IMR-90 (cell line): ENCODE measurements at regions not wholly inside any gene's neighbourhood (a gene's known extent, or its start where the extent isn't known, plus 50 kb on each side); places are given as distances from the start of the nearest gene placed in this dataset.

ENCODE experiments used
- ATAC-seq: fragments of 200-7000 bp; cut with Tn5 transposase; 2 replicates; pipeline ENCODE4 v1.9.1; 2020; ENCODE audit warnings: low read depth, mild to moderate bottlenecking, moderate library complexity
- BruUV-seq: library from RNA; stranded (reverse); fragments of 400-500 nt; replicated peaks from 2 replicates; lab custom pipeline; 2021; lab: Mats Ljungman, UMichigan
- CTCF ChIA-PET: fragments of 300-600 bp; formaldehyde crosslinking; extraction: SDS; loops from one replicate; lab custom pipeline; 2021; ENCODE audit warnings: antibody characterized with exemption; lab: Yijun Ruan, JAX
- POLR2A ChIA-PET: fragments of 300-600 bp; sonication (Branson Sonifier 250); formaldehyde crosslinking; loops from one replicate; lab custom pipeline; 2022; ENCODE audit warnings: antibody characterized with exemption; ENCODE audit not compliant: unreplicated experiment; lab: Charles Lee
- DNase-seq: peaks from one replicate; pipeline ENCODE4 v3.0.0; 2013
- H2AFZ ChIP-seq: replicated peaks from 2 replicates; pipeline ENCODE3; 2013; ENCODE audit warnings: low read length, mild to moderate bottlenecking; ENCODE audit not compliant: poor library complexity
- H2AK5ac ChIP-seq: 2 replicates; pipeline ENCODE4 v1.6.1; 2013; ENCODE audit warnings: low read depth, low read length, inconsistent platforms
- H2AK9ac ChIP-seq: replicated peaks from 2 replicates; pipeline ENCODE3; 2013; ENCODE audit warnings: mild to moderate bottlenecking, low read depth, low read length, moderate library complexity; ENCODE audit not compliant: poor library complexity
- H2BK120ac ChIP-seq: 2 replicates; pipeline ENCODE4 v1.6.1; 2013; ENCODE audit warnings: low read depth, low read length, inconsistent platforms
- H2BK15ac ChIP-seq: 3 replicates; pipeline ENCODE4 v1.6.1; 2013; ENCODE audit warnings: low read depth, low read length, inconsistent platforms
- H2BK20ac ChIP-seq: 2 replicates; pipeline ENCODE4 v1.6.1; 2013; ENCODE audit warnings: low read depth, mild to moderate bottlenecking, inconsistent platforms, low read length, moderate library complexity
- H2BK5ac ChIP-seq: 2 replicates; pipeline ENCODE4 v1.6.1; 2013; ENCODE audit warnings: mild to moderate bottlenecking, low read depth, low read length, inconsistent platforms; ENCODE audit not compliant: poor library complexity, severe bottlenecking
- H3K14ac ChIP-seq: replicated peaks from 2 replicates; pipeline ENCODE4 v1.6.1; 2013; ENCODE audit warnings: low read depth, low read length, inconsistent platforms
- H3K18ac ChIP-seq: 2 replicates; pipeline ENCODE4 v1.6.1; 2013; ENCODE audit warnings: low read depth, low read length, control low read depth
- H3K23ac ChIP-seq: 2 replicates; pipeline ENCODE4 v1.6.1; 2013; ENCODE audit warnings: low read depth, low read length, inconsistent platforms
- H3K27ac ChIP-seq: 2 replicates; pipeline ENCODE4 v1.5.1; 2013; ENCODE audit warnings: mild to moderate bottlenecking, control low read depth, low read length; ENCODE audit not compliant: insufficient read depth
- H3K27me3 ChIP-seq: 2 replicates; pipeline ENCODE4 v1.6.1; 2013; ENCODE audit warnings: low read length; ENCODE audit not compliant: control insufficient read depth, insufficient read depth
- H3K36me3 ChIP-seq: 2 replicates; pipeline ENCODE4 v1.6.1; 2013; ENCODE audit warnings: low read length, mixed read lengths; ENCODE audit not compliant: control insufficient read depth, insufficient read depth
- H3K4ac ChIP-seq: 2 replicates; pipeline ENCODE4 v1.6.1; 2013; ENCODE audit warnings: low read depth, low read length, inconsistent platforms
- H3K4me1 ChIP-seq: 2 replicates; pipeline ENCODE4 v1.6.1; 2013; ENCODE audit warnings: low read length, mixed read lengths; ENCODE audit not compliant: control insufficient read depth, insufficient read depth
- H3K4me2 ChIP-seq: 2 replicates; pipeline ENCODE4 v1.6.1; 2013; ENCODE audit warnings: low read depth, mild to moderate bottlenecking, control low read depth, low read length, moderate library complexity
- H3K4me3 ChIP-seq: 2 replicates; pipeline ENCODE4 v1.5.1; 2013; ENCODE audit warnings: low read depth, mild to moderate bottlenecking, control low read depth, low read length, moderate library complexity; ENCODE audit not compliant: insufficient read depth
- H3K56ac ChIP-seq: 2 replicates; pipeline ENCODE4 v1.6.1; 2013; ENCODE audit warnings: low read length, inconsistent platforms; ENCODE audit not compliant: insufficient read depth; ENCODE audit errors: extremely low read depth
- H3K79me1 ChIP-seq, 2 experiments: 2 replicates each; pipeline ENCODE4 v1.6.1; 2013; ENCODE audit warnings: low read length in 2 of 2, inconsistent platforms in 1 of 2, low read depth in 1 of 2
- H3K9ac ChIP-seq: 2 replicates; pipeline ENCODE4 v1.6.1; 2013; ENCODE audit warnings: low read depth, low read length, control low read depth
- H3K9me1 ChIP-seq: 2 replicates; pipeline ENCODE4 v1.6.1; 2013; ENCODE audit warnings: low read length, inconsistent platforms; ENCODE audit not compliant: insufficient read depth
- H3K9me3 ChIP-seq: 2 replicates; pipeline ENCODE4 v1.6.1; 2013; ENCODE audit warnings: low read length; ENCODE audit not compliant: control insufficient read depth, insufficient read depth
- H4K20me1 ChIP-seq: 2 replicates; pipeline ENCODE4 v1.6.1; 2013; ENCODE audit warnings: low read length, inconsistent platforms; ENCODE audit not compliant: insufficient read depth
- H4K5ac ChIP-seq: 2 replicates; pipeline ENCODE4 v1.6.1; 2013; ENCODE audit warnings: mild to moderate bottlenecking, low read depth, low read length, control low read depth
- H4K8ac ChIP-seq, 2 experiments: 2 replicates each; pipeline ENCODE4 v1.6.1; 2013; ENCODE audit warnings: low read depth in 2 of 2, low read length in 2 of 2, control low read depth in 1 of 2, inconsistent platforms in 1 of 2
- H4K91ac ChIP-seq: 2 replicates; pipeline ENCODE4 v1.6.1; 2013; ENCODE audit warnings: low read depth, low read length, inconsistent platforms; ENCODE audit not compliant: insufficient read depth
- ELK1 ChIP-seq: fragments of 150-350 bp; IDR thresholded peaks from 2 replicates; pipeline ENCODE4 v1.6.1; 2016; ENCODE audit warnings: low read depth, mild to moderate bottlenecking, low read length, moderate library complexity, borderline replicate concordance
- RAD21 ChIP-seq: IDR thresholded peaks from 2 replicates; pipeline ENCODE4 v1.6.1; 2012; ENCODE audit warnings: low read length, improper control_type of control experiment
- RCOR1 ChIP-seq: IDR thresholded peaks from 2 replicates; pipeline ENCODE4 v1.6.1; 2012; ENCODE audit warnings: mild to moderate bottlenecking, low read length, improper control_type of control experiment; ENCODE audit not compliant: insufficient replicate concordance
- WGBS, 2 experiments: methylation state at CpG; one replicate each; pipeline versions ENCODE4 v1.1.5 to v1.1.7; 2013; ENCODE audit warnings: missing lambda C conversion rate in 2 of 2; ENCODE audit not compliant: insufficient read length in 1 of 2; ENCODE audit errors: extremely low coverage in 2 of 2; 5-methylcytosine and 5-hydroxymethylcytosine counted together
- dilution Hi-C: fragments of 300-500 bp; cut with HindIII; formaldehyde crosslinking; loops from one replicate; pipeline ENCODE4 v1.14.3; 2018; ENCODE audit warnings: low sequenced_read_pairs; ENCODE audit not compliant: unreplicated experiment
- in situ Hi-C: fragments of 300-500 bp; cut with MboI; formaldehyde crosslinking; loops from 3 replicates; pipeline ENCODE4 v1.14.3; 2019; ENCODE audit warnings: low sequenced_read_pairs, inconsistent platforms, mixed read lengths
- intact Hi-C: fragments of 100-400 bp; cut with micrococcal nuclease; formaldehyde crosslinking; loops from 2 replicates; pipeline ENCODE4 v1.10.0; 2022

DNA sequence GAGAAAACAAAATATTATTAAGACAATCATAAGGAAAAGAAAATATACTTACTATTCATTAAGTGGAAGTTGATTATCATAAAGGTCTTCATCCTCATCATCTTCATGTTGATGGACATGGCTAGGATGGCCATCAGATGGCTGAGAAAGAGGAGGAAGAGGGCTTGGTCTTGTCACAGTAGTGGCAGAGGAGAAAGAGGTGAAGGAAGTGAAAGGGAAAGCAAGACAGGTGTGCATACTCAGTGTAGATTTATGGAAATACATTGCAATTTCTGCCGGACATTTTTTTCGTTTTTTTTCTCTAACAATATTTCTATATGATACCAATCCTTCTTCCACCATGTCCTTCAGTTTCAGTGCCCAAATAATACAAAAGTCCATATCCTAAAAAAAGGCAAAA lies 1409.8 kb downstream of the PCDH7 start:
- Histone ChIP-seq H3K9ac (no peak overlapping the region), H3K27me3 (no peaks in the 10 kb centered on the region), H4K20me1 (no peaks in the 10 kb centered on the region), H3K23ac (no peak overlapping the region), H3K56ac (no peak overlapping the region), H3K9me1 (no peaks in the 10 kb centered on the region), H2AK9ac (no peak overlapping the region), H3K4me3 (no peak overlapping the region), H3K4ac (no peak overlapping the region), H4K8ac (no peak overlapping the region), H3K4me1 (no peaks in the 10 kb centered on the region), H3K14ac (no peak overlapping the region), H4K5ac (no peak overlapping the region), H2BK5ac (no peak overlapping the region), H3K27ac (no peak overlapping the region), H2AFZ (no peak overlapping the region), H2AK5ac (no peak overlapping the region), H2BK120ac (no peak overlapping the region), H3K4me2 (no peak overlapping the region), H3K18ac (no peak overlapping the region), H3K36me3 (no peaks in the 10 kb centered on the region), H4K91ac (no peak overlapping the region), H2BK20ac (no peak overlapping the region), H2BK15ac (no peak overlapping the region), H3K79me1 (no peaks in the 10 kb centered on the region), H3K9me3 (no peaks in the 10 kb centered on the region; the same call in 1 of the 2 replicates)
- in situ Hi-C loops: no loop called here
- POLR2A ChIA-PET: no interaction called here
- CTCF ChIA-PET: no interaction called here
- no TSS peak for BruUV-seq
- TF ChIP-seq RCOR1: no peak
- no peak for TF ChIP-seq RAD21
- TF ChIP-seq ELK1: no peak
- no peak for DNase-seq
- WGBS, 2 experiments: no CpG with 5 or more reads among the region's 2 CpGs
- no peak for ATAC-seq
- dilution Hi-C loops: no loop called here
- intact Hi-C loops: no loop called here
